ENCODE measurements at regions not wholly inside any gene's neighbourhood (a gene's known extent, or its start where the extent isn't known, plus 50 kb on each side); places are given as distances from the start of the nearest gene placed in this dataset.
A peak's percentile ranks its signal among the peaks of the same experiment; 100 is the strongest.

- DNase-seq: no peak
Observed at GRCh38 chr6:98581705-98582104, 252.7 kb upstream of the POU3F2 start.

DNA sequence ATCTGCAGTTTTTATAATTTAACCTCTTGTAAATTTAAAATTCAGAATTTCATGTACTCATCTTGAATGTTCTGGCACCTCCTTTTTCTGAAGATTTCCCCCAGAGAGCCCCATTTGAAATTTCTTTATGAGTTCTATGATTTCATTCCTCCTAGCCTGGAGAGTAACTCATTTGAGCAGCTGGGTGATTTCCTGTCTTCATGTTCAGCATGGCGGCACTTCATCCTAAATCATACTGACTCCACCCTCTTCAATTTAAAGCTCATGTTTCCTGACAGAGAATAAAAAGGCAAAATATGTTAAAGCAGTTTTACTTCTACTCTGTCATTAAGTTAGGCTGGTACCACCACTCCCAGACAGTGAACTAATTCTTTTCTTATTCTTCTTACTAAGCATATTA, 250.9 kb upstream of the POU3F2 start:
- no peak for DNase-seq

- no peak for DNase-seq
Observed at GRCh38 chr6:98586163-98586562, 248.2 kb upstream of the POU3F2 start.

GRCh38 chr6:98587555-98587954, 246.8 kb upstream of the POU3F2 start:
- no peak for DNase-seq

DNA sequence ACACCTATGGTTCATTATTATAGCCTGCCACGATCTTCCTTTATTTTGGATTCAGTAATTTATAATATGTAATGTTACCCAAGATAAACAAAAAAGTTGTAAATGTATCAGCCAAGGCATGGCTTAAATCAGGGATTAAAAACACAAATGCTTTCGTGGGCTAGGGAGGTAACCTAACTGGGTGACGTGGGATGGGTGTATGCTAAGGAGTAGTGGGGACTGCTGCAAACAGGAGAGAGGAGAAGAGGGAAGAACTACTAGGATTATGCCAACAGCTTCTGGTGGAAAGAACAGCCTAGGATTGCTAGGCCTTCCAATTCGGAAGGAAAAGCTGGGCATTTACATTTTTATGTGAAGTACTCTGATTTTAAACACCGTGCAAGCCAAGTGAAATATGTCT, 244.8 kb upstream of the POU3F2 start:
- no peak for DNase-seq

- DNase-seq: no peak
Observed at GRCh38 chr6:98590136-98590681, 244.2 kb upstream of the POU3F2 start.

- DNase-seq: no peak
Observed at GRCh38 chr6:98590997-98591396, 243.4 kb upstream of the POU3F2 start.

DNA sequence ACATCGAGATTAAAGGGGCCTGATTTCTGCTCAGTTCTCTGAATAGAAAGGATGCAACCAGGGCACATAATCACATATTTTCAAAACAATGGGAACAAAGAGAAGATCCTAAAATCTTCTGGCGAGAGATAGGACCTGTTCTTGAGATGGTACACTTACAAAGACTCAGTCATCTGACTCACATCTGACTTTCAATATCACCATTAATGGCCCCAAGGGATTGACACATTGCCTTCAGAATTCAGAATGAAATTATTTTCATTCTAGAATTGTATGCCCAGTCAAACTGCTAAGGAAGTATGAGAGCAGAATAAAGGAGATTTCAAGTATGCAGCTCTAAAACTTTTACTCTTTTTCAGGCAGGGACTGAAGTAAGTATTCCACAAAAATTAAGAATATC, 240.7 kb upstream of the POU3F2 start:
- DNase-seq: no peak

DNA sequence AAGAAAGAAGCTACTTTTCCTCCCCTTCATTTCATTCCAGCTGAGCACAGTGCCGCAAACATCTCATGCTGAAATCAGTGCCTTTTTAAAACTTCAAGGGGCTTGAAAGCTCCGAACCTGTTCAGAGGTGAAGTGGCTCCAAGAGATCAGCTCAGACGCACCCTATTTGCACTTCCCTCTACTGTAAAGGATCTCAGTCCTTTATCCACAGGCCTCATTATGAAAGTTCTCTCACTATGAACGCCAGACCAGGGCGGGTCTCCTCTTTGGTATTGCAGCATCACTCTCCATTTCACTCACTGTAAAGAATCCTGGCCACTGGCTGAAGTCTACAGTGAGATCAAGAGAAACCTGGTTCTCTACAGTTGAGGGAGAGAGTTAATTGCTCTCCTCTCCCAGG, 232.7 kb upstream of the POU3F2 start:
- DNase-seq: no peak

GRCh38 chr6:98605705-98606104, 228.7 kb upstream of the POU3F2 start:
- DNase-seq: no peak

DNA sequence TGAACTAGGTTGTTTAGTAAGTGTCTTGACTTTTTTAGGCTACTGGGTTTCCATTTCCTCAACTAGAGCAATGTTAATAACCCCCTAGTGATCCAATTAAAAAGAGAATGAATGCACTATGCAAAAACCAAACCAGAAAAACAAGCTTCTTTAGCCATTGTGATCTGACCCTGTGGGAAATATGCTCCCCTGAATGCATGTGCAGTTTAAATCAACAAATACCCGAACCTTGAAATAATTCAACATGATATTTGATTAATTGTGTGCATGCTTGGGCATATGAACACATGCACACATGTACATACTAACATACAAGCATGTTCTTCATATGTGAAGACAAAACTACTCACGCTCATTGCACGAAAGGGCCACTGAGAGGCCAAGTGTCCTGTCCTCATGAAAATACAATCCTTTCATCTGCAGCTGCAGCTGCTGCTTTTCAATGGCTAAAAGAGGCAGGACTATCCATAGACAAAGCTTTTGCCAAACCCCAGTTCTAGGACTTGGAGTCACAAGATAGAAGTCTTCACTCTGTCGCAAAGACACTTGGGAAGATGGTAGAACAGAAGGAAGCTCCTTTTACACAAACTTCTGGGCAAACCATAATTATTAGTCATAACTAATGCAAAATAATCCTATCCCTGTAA, 207.1 kb upstream of the POU3F2 start:
- DNase-seq: no peak

DNA sequence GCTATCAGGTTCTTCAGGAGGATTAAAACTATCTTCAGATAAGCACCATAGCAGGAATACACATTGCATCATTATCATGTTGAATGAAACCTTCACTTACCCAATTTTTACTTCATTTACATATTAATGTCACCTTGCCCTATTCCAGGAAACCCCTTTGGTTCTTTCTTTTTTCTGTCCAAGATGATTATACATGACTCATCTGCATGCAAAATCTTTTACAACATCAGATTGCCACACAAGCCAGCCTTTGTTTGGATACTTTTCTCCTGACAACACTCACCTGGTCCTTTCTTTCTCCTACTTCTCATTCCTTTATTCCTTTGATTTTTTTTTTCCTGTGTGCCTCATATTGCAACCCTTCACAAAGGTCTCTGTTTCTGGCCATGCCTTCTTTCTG, 200.5 kb upstream of the POU3F2 start:
- no peak for DNase-seq

- no peak for DNase-seq
Observed at GRCh38 chr6:98634569-98634968, 199.8 kb upstream of the POU3F2 start.

DNA sequence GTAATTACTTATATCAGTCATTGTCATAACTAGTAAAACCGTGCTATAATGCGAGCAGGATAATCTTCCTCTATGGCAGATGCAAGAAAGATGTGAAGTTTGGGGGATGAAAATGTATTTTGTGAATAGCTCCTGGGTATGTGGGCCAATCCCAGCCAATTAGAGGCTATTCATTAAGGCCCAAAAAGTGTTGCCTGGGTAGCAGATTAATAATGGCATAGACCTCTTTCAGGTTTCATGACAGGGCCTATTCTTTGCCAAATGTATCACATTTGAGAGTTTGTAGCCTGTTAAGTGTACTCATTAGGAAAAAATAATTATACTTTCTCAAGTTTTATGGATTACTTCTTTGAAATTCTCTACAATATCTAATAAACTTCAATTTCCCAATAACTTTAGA, 199.2 kb upstream of the POU3F2 start:
- DNase-seq: no peak

DNA sequence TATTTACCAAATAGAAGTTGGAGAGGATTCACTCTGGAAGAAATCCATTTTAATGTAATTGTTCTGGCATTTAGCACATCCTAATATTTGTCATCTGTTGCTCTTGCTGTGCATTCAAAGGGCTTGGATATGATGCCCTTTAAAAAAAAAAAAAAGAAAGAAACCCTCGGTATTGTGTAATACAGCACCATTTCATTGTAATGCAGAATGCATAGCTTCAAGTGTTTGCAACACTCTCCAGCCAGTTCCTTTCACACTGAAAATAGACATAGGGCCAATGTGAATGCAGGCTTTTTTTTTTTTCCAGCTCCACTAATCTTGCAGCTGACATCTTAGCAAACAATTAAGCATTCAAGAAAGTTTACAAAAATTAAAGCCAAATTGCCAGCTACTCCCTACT, 197.4 kb upstream of the POU3F2 start:
- no peak for DNase-seq

- no peak for DNase-seq
Observed at GRCh38 chr6:98639089-98639635, 195.2 kb upstream of the POU3F2 start.

- no peak for DNase-seq
Observed at GRCh38 chr6:98640366-98640765, 194.0 kb upstream of the POU3F2 start.

DNA sequence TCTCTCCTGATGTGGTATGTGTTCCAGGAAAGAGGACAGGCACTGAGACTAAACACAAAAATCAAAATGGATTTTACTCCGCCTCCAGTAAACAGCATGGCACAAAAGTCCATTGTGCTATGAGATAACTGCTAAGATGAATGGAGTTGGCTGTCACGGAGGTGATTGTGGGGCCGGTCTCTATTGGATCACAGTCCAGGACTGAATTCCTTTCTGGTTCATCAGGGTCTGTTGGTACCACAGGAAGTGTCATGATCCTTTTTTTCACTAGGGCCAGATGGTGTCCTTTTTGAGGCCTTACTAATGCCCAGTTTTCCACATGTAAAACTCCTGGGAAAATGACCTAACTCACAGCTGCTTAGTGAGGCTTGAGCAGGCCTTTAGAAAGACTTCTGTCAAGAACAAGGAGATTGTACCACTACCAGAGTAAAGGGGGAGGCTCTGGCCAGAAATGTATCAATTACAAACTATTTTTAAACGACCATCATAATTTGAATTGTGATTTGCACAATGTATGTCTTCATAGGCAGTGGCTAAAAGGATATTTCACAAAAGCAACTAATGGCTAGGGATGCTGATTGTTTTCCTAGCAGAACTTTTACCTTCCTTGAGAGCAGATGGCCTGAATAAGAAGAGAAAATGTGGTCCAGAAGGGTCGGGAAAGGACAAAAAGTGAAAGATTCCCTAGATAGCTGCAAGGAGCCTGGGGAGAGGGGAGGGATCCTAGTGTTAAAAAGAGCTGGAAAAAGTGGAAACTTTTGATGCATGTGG, 192.2 kb upstream of the POU3F2 start:
- DNase-seq: no peak

GRCh38 chr6:98644063-98644462, 190.3 kb upstream of the POU3F2 start:
- no peak for DNase-seq

- DNase-seq: no peak
Observed at GRCh38 chr6:98648211-98648914, 186.0 kb upstream of the POU3F2 start.

DNA sequence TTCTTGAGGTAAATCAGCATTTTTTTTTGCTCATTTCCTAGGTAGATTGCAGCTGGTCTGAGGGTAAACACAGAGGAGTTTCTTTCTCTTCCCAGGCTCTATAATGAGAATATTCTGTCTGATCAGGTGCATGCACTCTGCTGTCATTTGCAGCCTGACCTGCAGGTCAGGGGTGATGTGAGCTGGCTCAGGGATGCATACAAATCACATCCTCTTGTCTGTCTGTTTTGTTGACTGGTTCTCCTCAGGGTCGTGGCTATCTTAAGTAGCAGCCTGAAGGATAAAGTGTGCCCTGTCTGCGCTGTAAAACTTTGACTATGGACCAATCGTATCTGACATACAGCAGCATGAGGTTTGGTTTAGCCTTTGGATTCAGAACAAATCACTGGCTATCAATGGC, 183.4 kb upstream of the POU3F2 start:
- DNase-seq: no peak

DNA sequence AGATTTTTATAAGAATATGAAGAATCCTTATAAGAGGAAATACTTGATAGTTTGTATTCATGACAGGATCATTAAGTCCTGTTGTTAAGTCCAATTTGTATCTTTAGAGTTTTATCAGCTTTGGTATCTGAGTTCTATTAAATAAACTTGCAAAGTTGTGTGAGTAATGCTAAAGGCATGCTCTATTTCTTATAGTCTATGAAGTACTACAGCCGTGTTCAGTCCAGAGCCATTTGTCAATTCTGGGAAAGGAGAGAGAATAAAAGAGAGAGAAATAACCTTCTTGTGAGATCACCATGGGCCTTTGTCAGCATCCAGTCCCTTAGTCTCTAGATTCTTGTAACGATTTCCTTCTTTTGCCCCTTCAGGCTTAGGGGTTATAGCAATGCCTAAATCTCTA, 181.2 kb upstream of the POU3F2 start:
- no peak for DNase-seq

GRCh38 chr6:98657764-98658163, 176.6 kb upstream of the POU3F2 start:
- DNase-seq: peak; percentile 26

DNA sequence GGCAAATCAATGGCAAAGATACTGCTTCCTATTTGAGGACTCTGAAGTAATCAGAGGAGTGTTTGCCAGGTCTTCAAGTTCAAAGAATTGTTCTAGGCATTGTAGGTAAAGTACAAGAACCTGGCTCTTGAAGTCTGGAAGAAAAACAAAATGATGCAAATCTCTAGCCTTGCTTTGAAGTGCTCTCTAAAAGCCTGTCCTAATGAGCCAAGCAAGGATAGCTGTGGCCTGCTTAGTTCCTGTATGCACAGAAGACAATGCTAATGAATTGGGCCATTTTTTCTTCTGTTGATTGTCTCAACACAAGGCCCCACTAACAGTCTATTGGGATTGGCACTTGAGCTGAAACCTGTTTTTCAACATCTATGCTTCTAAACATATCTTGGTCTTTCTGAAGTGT, 165.0 kb upstream of the POU3F2 start:
- DNase-seq: no peak
